ENCODE measurements at regions not wholly inside any gene's neighbourhood (a gene's known extent, or its start where the extent isn't known, plus 50 kb on each side); places are given as distances from the start of the nearest gene placed in this dataset.

- no peak for FAIRE-seq
- DNase-seq (ENCODE audit: insufficient read length), result no peak
- no peak for TF ChIP-seq POLR2AphosphoS5 (IDR thresholded peaks at IDR 0.05; ENCODE audit: low read depth, low read length)
- TF ChIP-seq POLR2A (IDR thresholded peaks at IDR 0.05; ENCODE audit: low read depth, low read length), result no peak
Measured at GRCh38 chrX:69317721-69318120, 152.5 kb upstream of the PJA1 start.

- FAIRE-seq (no peak), DNase-seq (ENCODE audit: insufficient read length) (peak; percentile 9)
- TF ChIP-seq POLR2AphosphoS5 (IDR thresholded peaks at IDR 0.05; ENCODE audit: low read depth, low read length), result no peak
- TF ChIP-seq POLR2A (IDR thresholded peaks at IDR 0.05; ENCODE audit: low read depth, low read length), result no peak
- no peak for TF ChIP-seq TAF1 (IDR thresholded peaks at IDR 0.05; ENCODE audit: borderline replicate concordance, low read depth, low read length)
Measured at GRCh38 chrX:69314436-69315348, 149.4 kb upstream of the PJA1 start.

- TF ChIP-seq POLR2AphosphoS5 (IDR thresholded peaks at IDR 0.05; ENCODE audit: low read depth, low read length) (no peak), TAF1 (IDR thresholded peaks at IDR 0.05; ENCODE audit: borderline replicate concordance, low read depth, low read length) (no peak), POLR2A (IDR thresholded peaks at IDR 0.05; ENCODE audit: low read depth, low read length) (no peak)
- no peak for DNase-seq (ENCODE audit: insufficient read length)
- no peak for FAIRE-seq
Measured at GRCh38 chrX:69313617-69314290, 148.5 kb upstream of the PJA1 start.

GRCh38 chrX:69311936-69312670 lies 146.8 kb upstream of the PJA1 start:
- DNase-seq (ENCODE audit: insufficient read length), result no peak
- no peak for TF ChIP-seq TAF1 (IDR thresholded peaks at IDR 0.05; ENCODE audit: borderline replicate concordance, low read depth, low read length)
- no peak for TF ChIP-seq POLR2AphosphoS5 (IDR thresholded peaks at IDR 0.05; ENCODE audit: low read depth, low read length)
- no peak for TF ChIP-seq POLR2A (IDR thresholded peaks at IDR 0.05; ENCODE audit: low read depth, low read length)
- FAIRE-seq, result no peak

DNA sequence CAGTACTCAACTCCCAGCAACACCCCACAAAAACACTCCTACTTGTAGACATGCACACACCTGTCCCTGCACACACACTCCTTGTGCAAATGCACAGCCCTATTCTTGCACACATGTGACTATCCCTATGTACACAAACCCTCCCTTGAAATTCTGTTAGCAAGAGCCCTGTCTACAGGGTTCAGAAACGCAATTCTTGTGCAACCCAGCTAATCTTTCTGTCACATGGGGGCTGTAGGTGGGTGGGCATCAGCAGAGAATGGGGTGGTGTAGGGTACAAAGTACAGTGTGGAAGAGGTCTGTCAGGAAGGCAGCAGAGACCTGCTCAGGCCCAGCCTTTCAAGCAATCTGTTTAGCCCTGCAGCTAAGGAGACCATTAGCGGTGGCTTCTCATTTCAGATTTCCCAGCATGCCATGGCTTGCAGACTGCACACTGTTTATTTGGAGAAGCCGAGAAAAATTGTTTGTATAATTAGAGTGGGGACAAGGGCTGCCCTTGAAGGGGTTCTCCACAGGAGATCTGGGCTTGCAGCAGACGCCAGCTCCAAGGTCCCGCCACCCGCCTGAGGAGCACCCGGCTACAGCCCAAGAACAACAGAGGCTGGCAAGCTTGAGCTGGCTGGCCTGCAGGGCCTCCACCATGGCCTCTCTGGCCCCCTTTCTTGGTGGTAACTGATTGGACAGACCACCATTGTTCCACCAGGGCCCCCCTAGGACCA lies 144.0 kb upstream of the PJA1 start:
- FAIRE-seq (no peak), DNase-seq (ENCODE audit: insufficient read length) (no peak)
- TF ChIP-seq TAF1 (IDR thresholded peaks at IDR 0.05; ENCODE audit: borderline replicate concordance, low read depth, low read length) (no peak), POLR2AphosphoS5 (IDR thresholded peaks at IDR 0.05; ENCODE audit: low read depth, low read length) (no peak), POLR2A (IDR thresholded peaks at IDR 0.05; ENCODE audit: low read depth, low read length) (no peak)

DNA sequence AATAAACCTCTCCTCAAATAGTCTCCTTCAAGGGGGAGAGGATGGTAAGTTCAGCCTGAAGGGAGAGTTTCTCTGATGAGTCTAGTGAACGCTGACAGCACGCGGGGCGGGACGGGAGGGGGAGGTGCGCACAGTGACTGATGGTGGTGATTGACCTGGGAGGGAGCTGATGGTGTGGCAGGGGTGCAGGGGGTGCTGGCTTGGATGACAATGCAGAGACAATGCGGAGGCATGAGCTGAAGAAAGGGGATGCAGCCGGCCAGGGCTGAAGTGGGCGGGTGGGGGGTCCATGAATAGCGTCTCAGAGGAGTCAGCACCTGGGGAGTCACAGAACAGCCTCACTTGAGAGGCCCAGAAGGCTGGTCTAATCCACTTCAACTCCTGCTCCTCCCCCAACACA lies 142.5 kb upstream of the PJA1 start:
- no peak for DNase-seq (ENCODE audit: insufficient read length)
- TF ChIP-seq POLR2A (IDR thresholded peaks at IDR 0.05; ENCODE audit: low read depth, low read length) (no peak), TAF1 (IDR thresholded peaks at IDR 0.05; ENCODE audit: borderline replicate concordance, low read depth, low read length) (no peak), POLR2AphosphoS5 (IDR thresholded peaks at IDR 0.05; ENCODE audit: low read depth, low read length) (no peak)
- FAIRE-seq, result no peak

- DNase-seq (ENCODE audit: insufficient read length), result no peak
- TF ChIP-seq TAF1 (IDR thresholded peaks at IDR 0.05; ENCODE audit: borderline replicate concordance, low read depth, low read length) (no peak), POLR2A (IDR thresholded peaks at IDR 0.05; ENCODE audit: low read depth, low read length) (no peak), POLR2AphosphoS5 (IDR thresholded peaks at IDR 0.05; ENCODE audit: low read depth, low read length) (no peak)
- FAIRE-seq, result no peak
Measured at GRCh38 chrX:69307029-69307428, 141.8 kb upstream of the PJA1 start.

GRCh38 chrX:69306063-69306404 lies 140.8 kb upstream of the PJA1 start:
- no peak for FAIRE-seq
- no peak for DNase-seq (ENCODE audit: insufficient read length)
- TF ChIP-seq POLR2A (IDR thresholded peaks at IDR 0.05; ENCODE audit: low read depth, low read length) (no peak), TAF1 (IDR thresholded peaks at IDR 0.05; ENCODE audit: borderline replicate concordance, low read depth, low read length) (no peak), POLR2AphosphoS5 (IDR thresholded peaks at IDR 0.05; ENCODE audit: low read depth, low read length) (no peak)

GRCh38 chrX:69305333-69306062 lies 140.2 kb upstream of the PJA1 start:
- FAIRE-seq, result no peak

DNA sequence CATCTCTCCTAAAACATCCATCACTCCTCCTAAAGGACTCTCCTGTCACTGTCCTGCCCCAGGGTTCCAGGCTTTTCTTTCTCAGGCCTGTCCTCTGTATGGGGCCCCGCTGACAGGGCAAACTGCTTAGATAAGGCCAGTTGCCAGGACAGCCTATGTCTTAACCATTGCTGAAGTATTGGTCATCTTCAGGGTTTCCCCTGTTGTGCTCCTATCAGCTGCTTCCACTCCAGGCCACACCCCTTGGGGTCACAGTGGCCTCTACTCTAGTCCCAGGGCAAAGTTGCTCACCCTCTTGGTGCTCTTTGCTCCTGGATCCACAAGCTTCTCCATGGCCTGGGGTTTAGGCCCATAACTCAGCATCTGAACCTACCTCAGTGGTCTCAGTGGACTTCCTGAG lies 138.0 kb upstream of the PJA1 start:
- TF ChIP-seq POLR2A (IDR thresholded peaks at IDR 0.05; ENCODE audit: low read depth, low read length) (no peak), POLR2AphosphoS5 (IDR thresholded peaks at IDR 0.05; ENCODE audit: low read depth, low read length) (no peak), TAF1 (IDR thresholded peaks at IDR 0.05; ENCODE audit: borderline replicate concordance, low read depth, low read length) (no peak)
- DNase-seq (ENCODE audit: insufficient read length) (no peak), FAIRE-seq (no peak)

More at GRCh38 chrX:69305333-69306062, 140.2 kb upstream of the PJA1 start:
- no peak for TF ChIP-seq POLR2AphosphoS5 (IDR thresholded peaks at IDR 0.05; ENCODE audit: low read depth, low read length)
- no peak for TF ChIP-seq POLR2A (IDR thresholded peaks at IDR 0.05; ENCODE audit: low read depth, low read length)
- no peak for TF ChIP-seq TAF1 (IDR thresholded peaks at IDR 0.05; ENCODE audit: borderline replicate concordance, low read depth, low read length)
- no peak for DNase-seq (ENCODE audit: insufficient read length)
